Lower lobe of right lung (tissue), 2 donors: ENCODE measurements at regions not wholly inside any gene's neighbourhood (a gene's known extent, or its start where the extent isn't known, plus 50 kb on each side); places are given as distances from the start of the nearest gene placed in this dataset.
"Not testable (repeated sequence)": the region's sequence is repeated elsewhere in the genome, so short reads cannot be mapped to it uniquely, and the experiment has no call there.

Experiments
- ATAC-seq, 2 donors: fragments of 200-7000 bp; cut with Tn5 transposase; one replicate each; pipeline ENCODE4 v1.9.1; 2020 to 2022; ENCODE audit warnings: mild to moderate bottlenecking in 2 of 2, moderate library complexity in 2 of 2
- DNase-seq: peaks from one replicate; pipeline ENCODE4 v3.0.0-alpha.2; 2020
- H3K27ac ChIP-seq: fragments of 200-600 bp; one replicate; pipeline ENCODE4 v1.8.0; 2022
- H3K27me3 ChIP-seq: fragments of 200-600 bp; one replicate; pipeline ENCODE4 v1.8.0; 2022; ENCODE audit warnings: low read depth
- H3K36me3 ChIP-seq: fragments of 200-600 bp; one replicate; pipeline ENCODE4 v1.8.0; 2022; ENCODE audit warnings: mild to moderate bottlenecking
- H3K4me1 ChIP-seq: fragments of 200-600 bp; one replicate; pipeline ENCODE4 v1.8.0; 2022
- H3K4me3 ChIP-seq: fragments of 200-600 bp; one replicate; pipeline ENCODE4 v1.8.0; 2022; ENCODE audit warnings: mild to moderate bottlenecking
- H3K9me3 ChIP-seq: fragments of 200-600 bp; one replicate; pipeline ENCODE4 v1.8.0; 2022
- intact Hi-C: fragments of 100-400 bp; cut with DNase I; formaldehyde crosslinking; loops from one replicate; pipeline ENCODE4 v1.11.0; 2022
- TF ChIP-seq, protein P1 (sequence below): fragments of 200-600 bp; IDR thresholded peaks from one replicate; pipeline ENCODE4 v1.8.0; 2022; ENCODE audit warnings: antibody characterized with exemption, mild to moderate bottlenecking
- donor health status: DM: no; HTN: yes; CAD: no; lungs with severe emphysema.

DNA sequence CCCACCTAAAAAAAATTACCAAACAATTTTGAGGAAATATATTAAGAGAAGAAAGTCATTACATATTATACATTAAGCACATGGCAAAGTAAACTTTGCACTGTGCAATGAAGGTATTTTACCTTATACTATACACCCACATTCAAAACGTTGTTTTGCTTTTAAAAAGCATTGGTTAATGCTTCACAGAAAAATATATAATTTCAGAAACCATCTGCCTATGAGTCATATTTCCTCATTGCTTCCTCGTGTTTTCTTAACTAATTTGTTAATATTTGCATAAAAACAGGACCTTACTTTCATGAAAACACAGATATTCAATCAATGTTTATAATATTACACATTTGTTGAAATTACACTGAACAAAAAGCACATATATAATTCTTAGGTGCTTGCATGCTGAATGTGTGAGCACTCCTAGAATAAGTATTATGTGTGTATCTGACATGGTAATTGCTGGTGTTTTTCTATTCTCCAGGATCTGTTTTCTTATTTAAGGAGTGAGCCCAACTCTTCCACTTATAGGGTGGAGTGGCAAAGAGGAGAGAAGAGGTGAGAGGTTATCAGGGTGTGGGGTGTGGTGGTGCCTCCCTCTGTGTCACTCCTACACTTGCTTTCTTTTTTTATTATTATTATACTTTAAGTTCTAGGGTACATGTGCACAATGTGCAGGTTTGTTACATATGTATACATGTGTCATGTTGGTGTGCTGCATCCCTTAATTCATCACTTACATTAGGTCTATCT, 95.1 kb upstream of the IQCM start:
- Histone ChIP-seq H3K4me1 (no peaks in the 10 kb centered on the region), H3K9me3 (no peaks in the 10 kb centered on the region), H3K4me3 (no peak overlapping the region), H3K36me3 (no peaks in the 10 kb centered on the region), H3K27ac (no peak overlapping the region), H3K27me3 (no peaks in the 10 kb centered on the region)
- intact Hi-C loops: no loop called here
- TF ChIP-seq, protein P1, sequence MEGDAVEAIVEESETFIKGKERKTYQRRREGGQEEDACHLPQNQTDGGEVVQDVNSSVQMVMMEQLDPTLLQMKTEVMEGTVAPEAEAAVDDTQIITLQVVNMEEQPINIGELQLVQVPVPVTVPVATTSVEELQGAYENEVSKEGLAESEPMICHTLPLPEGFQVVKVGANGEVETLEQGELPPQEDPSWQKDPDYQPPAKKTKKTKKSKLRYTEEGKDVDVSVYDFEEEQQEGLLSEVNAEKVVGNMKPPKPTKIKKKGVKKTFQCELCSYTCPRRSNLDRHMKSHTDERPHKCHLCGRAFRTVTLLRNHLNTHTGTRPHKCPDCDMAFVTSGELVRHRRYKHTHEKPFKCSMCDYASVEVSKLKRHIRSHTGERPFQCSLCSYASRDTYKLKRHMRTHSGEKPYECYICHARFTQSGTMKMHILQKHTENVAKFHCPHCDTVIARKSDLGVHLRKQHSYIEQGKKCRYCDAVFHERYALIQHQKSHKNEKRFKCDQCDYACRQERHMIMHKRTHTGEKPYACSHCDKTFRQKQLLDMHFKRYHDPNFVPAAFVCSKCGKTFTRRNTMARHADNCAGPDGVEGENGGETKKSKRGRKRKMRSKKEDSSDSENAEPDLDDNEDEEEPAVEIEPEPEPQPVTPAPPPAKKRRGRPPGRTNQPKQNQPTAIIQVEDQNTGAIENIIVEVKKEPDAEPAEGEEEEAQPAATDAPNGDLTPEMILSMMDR: no peak
- no peak for ATAC-seq
- no peak for DNase-seq

DNA sequence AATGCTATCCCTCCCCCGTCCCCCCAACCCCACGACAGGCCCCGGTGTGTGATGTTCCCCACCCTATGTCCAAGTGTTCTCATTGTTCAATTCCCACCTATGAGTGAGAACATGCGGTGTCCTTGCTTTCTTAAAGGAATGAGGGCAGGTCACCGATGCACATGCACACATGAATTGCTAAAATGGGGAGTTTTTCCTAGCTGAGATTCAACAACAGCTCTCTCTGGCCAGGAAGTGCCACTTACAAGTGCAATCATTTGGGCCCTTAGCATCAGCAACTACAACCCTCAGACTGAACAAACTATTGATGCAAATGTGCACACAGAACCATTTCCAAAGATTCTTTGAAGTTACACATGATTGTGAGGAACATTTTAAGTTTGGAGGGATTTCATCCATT, 95.7 kb upstream of the IQCM start:
- no peak for ATAC-seq
- Histone ChIP-seq H3K36me3 (no peaks in the 10 kb centered on the region), H3K4me1 (no peaks in the 10 kb centered on the region), H3K9me3 (no peaks in the 10 kb centered on the region), H3K27ac (no peak overlapping the region), H3K4me3 (no peak overlapping the region), H3K27me3 (no peaks in the 10 kb centered on the region)
- TF ChIP-seq, protein P1: no peak
- DNase-seq: no peak
- intact Hi-C loops: no loop called here

DNA sequence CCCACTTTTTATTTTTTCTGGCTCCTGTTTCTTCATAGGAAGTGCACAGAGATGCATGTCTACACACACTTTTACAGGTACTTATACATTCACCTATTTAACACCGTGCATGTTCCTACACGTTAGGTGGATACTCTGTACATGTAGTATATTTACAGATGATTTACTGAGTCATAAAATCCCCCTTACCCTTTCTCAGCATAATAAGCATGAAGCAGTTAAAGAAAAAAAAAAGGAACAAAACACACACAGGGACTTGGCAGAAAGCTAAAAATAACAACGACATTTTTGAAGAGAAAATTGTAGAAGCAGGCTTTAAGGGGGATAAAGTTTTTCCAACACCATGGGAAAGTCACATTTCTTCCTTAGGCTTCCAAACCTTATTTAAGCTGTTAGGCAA, 96.4 kb upstream of the IQCM start:
- Histone ChIP-seq H3K4me3 (no peak overlapping the region), H3K27me3 (no peaks in the 10 kb centered on the region), H3K4me1 (no peaks in the 10 kb centered on the region), H3K27ac (no peak overlapping the region), H3K9me3 (no peaks in the 10 kb centered on the region), H3K36me3 (no peaks in the 10 kb centered on the region)
- TF ChIP-seq, protein P1: no peak
- no peak for DNase-seq
- intact Hi-C loops: no loop called here
- no peak for ATAC-seq

DNA sequence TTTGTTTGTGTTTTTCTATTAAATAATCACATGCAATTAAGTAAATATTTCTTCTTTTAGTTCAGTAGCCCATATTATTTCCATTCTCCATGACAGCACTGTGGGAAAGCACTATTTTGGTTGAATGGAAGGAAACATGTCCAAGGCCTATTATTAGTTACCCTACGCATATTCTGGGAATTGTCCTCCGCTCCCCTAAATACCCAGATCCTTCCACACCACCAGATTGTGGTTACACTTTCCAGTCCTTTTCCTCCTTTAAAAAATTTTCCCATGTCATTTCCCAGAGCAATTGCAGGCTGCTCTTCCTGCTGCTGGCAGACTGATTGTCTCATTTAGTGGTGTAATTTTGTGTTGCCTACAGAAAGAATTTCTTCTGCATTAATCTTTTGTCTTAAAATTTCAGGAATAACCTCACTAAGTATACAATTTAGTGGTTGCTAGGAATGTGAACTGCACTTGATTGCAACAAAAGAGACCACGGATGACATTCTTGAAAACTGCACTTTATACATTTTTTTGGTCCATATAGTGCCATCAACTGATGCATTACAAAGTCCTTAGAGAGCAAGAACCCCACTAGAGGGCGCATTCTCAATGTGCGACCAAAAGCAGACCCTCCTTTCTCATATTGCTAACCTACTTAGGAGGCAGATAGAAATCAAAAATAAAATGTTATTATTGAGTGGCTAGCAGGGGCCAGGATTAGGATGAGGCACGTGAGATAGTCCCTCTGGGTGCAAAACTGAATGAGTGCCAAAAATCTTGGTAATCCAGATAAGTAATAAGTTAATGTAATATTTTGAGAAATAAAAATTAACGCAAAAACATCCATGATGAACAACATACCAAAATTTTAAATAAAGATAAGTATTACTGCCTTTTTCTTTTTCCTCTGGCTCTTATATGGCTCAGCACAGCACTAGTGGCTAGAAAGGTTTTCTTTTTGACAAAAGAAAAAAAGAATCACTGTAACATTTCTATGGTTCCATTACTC, 98.8 kb upstream of the IQCM start:
- no peaks in the 10 kb centered on the region for H3K27me3 ChIP-seq
- no peaks in the 10 kb centered on the region for H3K36me3 ChIP-seq
- TF ChIP-seq, protein P1: peak; percentile 52
- intact Hi-C loops: no loop called here
- no peaks in the 10 kb centered on the region for H3K9me3 ChIP-seq
- ATAC-seq (no peak), DNase-seq (no peak)
- H3K4me1 ChIP-seq: no peaks in the 10 kb centered on the region
- no peak overlapping the region for H3K27ac ChIP-seq
- no peak overlapping the region for H3K4me3 ChIP-seq

DNA sequence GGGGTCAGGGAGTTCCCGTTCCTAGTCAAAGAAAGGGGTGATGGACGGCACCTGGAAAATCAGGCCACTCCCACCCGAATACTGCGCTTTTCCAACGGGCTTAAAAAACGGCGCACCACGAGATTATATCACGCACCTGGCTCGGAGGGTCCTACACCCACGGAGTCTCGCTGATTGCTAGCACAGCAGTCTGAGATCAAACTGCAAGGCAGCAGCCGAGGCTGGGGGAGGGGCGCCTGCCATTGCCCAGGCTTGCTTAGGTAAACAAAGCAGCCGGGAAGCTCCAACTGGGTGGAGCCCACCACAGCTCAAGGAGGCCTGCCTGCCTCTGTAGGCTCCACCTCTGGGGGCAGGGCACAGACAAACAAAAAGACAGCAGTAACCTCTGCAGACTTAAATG, 100.1 kb upstream of the IQCM start:
- H3K4me3 ChIP-seq, DNase-seq, H3K9me3 ChIP-seq, H3K4me1 ChIP-seq, ATAC-seq, intact Hi-C loops, H3K36me3 ChIP-seq, H3K27ac ChIP-seq, H3K27me3 ChIP-seq: not testable (repeated sequence)

DNA sequence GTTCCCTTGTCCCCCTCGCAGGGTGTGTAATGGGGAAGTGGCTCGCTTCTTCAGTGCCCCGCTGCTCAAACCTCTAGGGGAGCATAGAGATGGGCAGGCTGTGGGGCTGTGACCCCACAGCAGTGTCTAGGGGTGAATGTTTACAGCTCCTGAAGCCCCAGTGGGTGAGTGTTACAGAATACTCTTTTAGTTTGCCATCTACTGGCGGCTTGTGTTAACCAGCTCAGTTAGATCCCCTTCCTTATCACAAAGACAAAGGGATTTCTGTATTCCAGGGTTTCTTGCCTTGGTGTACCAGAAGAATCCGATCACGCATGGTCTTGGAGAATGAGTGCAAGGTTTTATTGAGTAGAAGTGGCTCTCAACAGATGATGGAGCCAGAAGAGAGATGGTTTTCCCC, 108.1 kb upstream of the IQCM start:
- DNase-seq: no peak
- no peak for ATAC-seq
- Histone ChIP-seq H3K9me3 (no peaks in the 10 kb centered on the region), H3K36me3 (no peaks in the 10 kb centered on the region), H3K27me3 (no peaks in the 10 kb centered on the region), H3K4me1 (no peaks in the 10 kb centered on the region), H3K4me3 (no peak overlapping the region), H3K27ac (no peak overlapping the region)
- TF ChIP-seq, protein P1: no peak
- intact Hi-C loops: no loop called here
